HG03135 (cell line): ENCODE measurements at regions not wholly inside any gene's neighbourhood (a gene's known extent, or its start where the extent isn't known, plus 50 kb on each side); places are given as distances from the start of the nearest gene placed in this dataset.

Source experiments
- ATAC-seq: cut with Tn5 transposase; IDR thresholded peaks from one replicate; pipeline ENCODE4 v1.9.1; 2021; ENCODE audit warnings: mild to moderate bottlenecking, moderate library complexity; ENCODE audit not compliant: unreplicated experiment

GRCh38 chr5:89034588-89034987 is 151.6 kb upstream of the MEF2C start:
- ATAC-seq = peak; percentile 76

GRCh38 chr5:89030798-89031197 is 147.8 kb upstream of the MEF2C start:
- ATAC-seq = no peak

GRCh38 chr5:89028595-89029285 is 145.8 kb upstream of the MEF2C start:
- no peak for ATAC-seq

GRCh38 chr5:89024045-89024444 is 141.1 kb upstream of the MEF2C start:
- no peak for ATAC-seq

- no peak for ATAC-seq
Observed at GRCh38 chr5:89020926-89021610, 138.1 kb upstream of the MEF2C start.

- ATAC-seq = no peak
Observed at GRCh38 chr5:89016741-89017303, 133.8 kb upstream of the MEF2C start.

- no peak for ATAC-seq
Observed at GRCh38 chr5:89015409-89015808, 132.4 kb upstream of the MEF2C start.

- no peak for ATAC-seq
Observed at GRCh38 chr5:89011778-89012711, 129.1 kb upstream of the MEF2C start.

GRCh38 chr5:89010512-89010911 is 127.5 kb upstream of the MEF2C start:
- ATAC-seq = no peak

GRCh38 chr5:89008291-89008690 is 125.3 kb upstream of the MEF2C start:
- no peak for ATAC-seq

- no peak for ATAC-seq
Observed at GRCh38 chr5:89005990-89006389, 123.0 kb upstream of the MEF2C start.

- no peak for ATAC-seq
Observed at GRCh38 chr5:89004379-89004778, 121.4 kb upstream of the MEF2C start.

GRCh38 chr5:89003563-89004036 is 120.6 kb upstream of the MEF2C start:
- ATAC-seq = no peak

GRCh38 chr5:88999853-89000252 is 116.9 kb upstream of the MEF2C start:
- no peak for ATAC-seq

- ATAC-seq = no peak
Observed at GRCh38 chr5:88997937-88998336, 115.0 kb upstream of the MEF2C start.

GRCh38 chr5:88984040-88984439 is 101.1 kb upstream of the MEF2C start:
- no peak for ATAC-seq

GRCh38 chr5:88979726-88980125 is 96.7 kb upstream of the MEF2C start:
- no peak for ATAC-seq

GRCh38 chr5:88979244-88979643 is 96.3 kb upstream of the MEF2C start:
- peak; percentile 66 for ATAC-seq

- ATAC-seq = no peak
Observed at GRCh38 chr5:88976914-88977313, 93.9 kb upstream of the MEF2C start.

- peak; percentile 63 for ATAC-seq
Observed at GRCh38 chr5:88967633-88968585, 84.9 kb upstream of the MEF2C start.
